OCI-LY3 (cell line): ENCODE measurements at regions not wholly inside any gene's neighbourhood (a gene's known extent, or its start where the extent isn't known, plus 50 kb on each side); places are given as distances from the start of the nearest gene placed in this dataset.

Experiments used
- EZH2phosphoT487 ChIP-seq: fragments of 200-600 bp; shearing (Covaris generic); IDR thresholded peaks from 2 replicates; pipeline ENCODE4 v1.6.1; 2018; ENCODE audit warnings: antibody characterized with exemption, mixed run types, low read depth
- TF ChIP-seq, protein P1 (sequence below): fragments of 200-600, 300-600 bp; sonication (generic); IDR thresholded peaks from 2 replicates; pipeline ENCODE4 v1.5.1; 2014; ENCODE audit warnings: antibody characterized with exemption, low read length, low read depth

DNA sequence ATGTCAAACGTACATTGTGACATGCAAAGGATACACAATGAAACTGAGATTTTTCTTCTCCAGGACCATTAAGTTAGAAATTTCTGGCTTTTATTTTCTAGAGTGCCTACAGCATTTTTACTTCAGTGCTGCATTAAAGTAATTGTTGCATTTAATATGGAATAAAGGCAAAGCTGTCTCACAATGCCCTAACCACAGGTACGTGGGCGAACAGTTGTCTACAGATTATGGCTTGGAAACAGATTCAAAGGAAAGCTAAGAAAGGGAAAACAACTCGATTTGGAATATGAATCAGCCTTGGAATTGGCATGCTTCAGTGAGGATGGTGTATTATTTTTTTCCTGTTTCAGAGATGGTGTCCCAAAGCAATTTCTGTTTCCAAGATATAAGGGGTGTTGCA lies 79.1 kb upstream of the TUSC7 start:
- TF ChIP-seq, protein P1, sequence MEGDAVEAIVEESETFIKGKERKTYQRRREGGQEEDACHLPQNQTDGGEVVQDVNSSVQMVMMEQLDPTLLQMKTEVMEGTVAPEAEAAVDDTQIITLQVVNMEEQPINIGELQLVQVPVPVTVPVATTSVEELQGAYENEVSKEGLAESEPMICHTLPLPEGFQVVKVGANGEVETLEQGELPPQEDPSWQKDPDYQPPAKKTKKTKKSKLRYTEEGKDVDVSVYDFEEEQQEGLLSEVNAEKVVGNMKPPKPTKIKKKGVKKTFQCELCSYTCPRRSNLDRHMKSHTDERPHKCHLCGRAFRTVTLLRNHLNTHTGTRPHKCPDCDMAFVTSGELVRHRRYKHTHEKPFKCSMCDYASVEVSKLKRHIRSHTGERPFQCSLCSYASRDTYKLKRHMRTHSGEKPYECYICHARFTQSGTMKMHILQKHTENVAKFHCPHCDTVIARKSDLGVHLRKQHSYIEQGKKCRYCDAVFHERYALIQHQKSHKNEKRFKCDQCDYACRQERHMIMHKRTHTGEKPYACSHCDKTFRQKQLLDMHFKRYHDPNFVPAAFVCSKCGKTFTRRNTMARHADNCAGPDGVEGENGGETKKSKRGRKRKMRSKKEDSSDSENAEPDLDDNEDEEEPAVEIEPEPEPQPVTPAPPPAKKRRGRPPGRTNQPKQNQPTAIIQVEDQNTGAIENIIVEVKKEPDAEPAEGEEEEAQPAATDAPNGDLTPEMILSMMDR: no peak
- no peak for TF ChIP-seq EZH2phosphoT487
